ENCODE measurements at regions not wholly inside any gene's neighbourhood (a gene's known extent, or its start where the extent isn't known, plus 50 kb on each side); places are given as distances from the start of the nearest gene placed in this dataset.

GRCh38 chr7:124444696-124445480 is 320.7 kb downstream of the GPR37 start:
- TF ChIP-seq GATA3 (IDR thresholded peaks at IDR 0.05; ENCODE audit: low read depth, low read length) (no peak), GATA2 (IDR thresholded peaks at IDR 0.05; ENCODE audit: low read depth, low read length) (no peak)

- no peak for TF ChIP-seq GATA2 (IDR thresholded peaks at IDR 0.05; ENCODE audit: low read depth, low read length)
- TF ChIP-seq GATA3 (IDR thresholded peaks at IDR 0.05; ENCODE audit: low read depth, low read length), result no peak
These were observed 321.8 kb downstream of the GPR37 start for GRCh38 chr7:124443762-124444161.

- TF ChIP-seq GATA3 (IDR thresholded peaks at IDR 0.05; ENCODE audit: low read depth, low read length) (no peak), GATA2 (IDR thresholded peaks at IDR 0.05; ENCODE audit: low read depth, low read length) (no peak)
These were observed 325.5 kb downstream of the GPR37 start for GRCh38 chr7:124440081-124440480.

GRCh38 chr7:124432009-124432578 is 333.5 kb downstream of the GPR37 start:
- TF ChIP-seq GATA2 (IDR thresholded peaks at IDR 0.05; ENCODE audit: low read depth, low read length), result no peak
- no peak for TF ChIP-seq GATA3 (IDR thresholded peaks at IDR 0.05; ENCODE audit: low read depth, low read length)

- TF ChIP-seq GATA2 (IDR thresholded peaks at IDR 0.05; ENCODE audit: low read depth, low read length), result no peak
These were observed 335.7 kb downstream of the GPR37 start for GRCh38 chr7:124429923-124430322.

GRCh38 chr7:124428781-124429180 is 336.8 kb downstream of the GPR37 start:
- TF ChIP-seq GATA3 (IDR thresholded peaks at IDR 0.05; ENCODE audit: low read depth, low read length) (no peak), GATA2 (IDR thresholded peaks at IDR 0.05; ENCODE audit: low read depth, low read length) (no peak)

GRCh38 chr7:124426621-124427020 is 339.0 kb downstream of the GPR37 start:
- no peak for TF ChIP-seq GATA2 (IDR thresholded peaks at IDR 0.05; ENCODE audit: low read depth, low read length)
- TF ChIP-seq GATA3 (IDR thresholded peaks at IDR 0.05; ENCODE audit: low read depth, low read length), result no peak

- TF ChIP-seq GATA3 (IDR thresholded peaks at IDR 0.05; ENCODE audit: low read depth, low read length) (no peak), GATA2 (IDR thresholded peaks at IDR 0.05; ENCODE audit: low read depth, low read length) (no peak)
These were observed 341.7 kb downstream of the GPR37 start for GRCh38 chr7:124423863-124424262.

- no peak for TF ChIP-seq GATA2 (IDR thresholded peaks at IDR 0.05; ENCODE audit: low read depth, low read length)
- no peak for TF ChIP-seq GATA3 (IDR thresholded peaks at IDR 0.05; ENCODE audit: low read depth, low read length)
These were observed 343.5 kb downstream of the GPR37 start for GRCh38 chr7:124422081-124422480.

- TF ChIP-seq GATA3 (IDR thresholded peaks at IDR 0.05; ENCODE audit: low read depth, low read length), result no peak
- TF ChIP-seq GATA2 (IDR thresholded peaks at IDR 0.05; ENCODE audit: low read depth, low read length), result no peak
These were observed 345.2 kb downstream of the GPR37 start for GRCh38 chr7:124420367-124420766.

GRCh38 chr7:124413029-124413428 is 352.6 kb downstream of the GPR37 start:
- no peak for TF ChIP-seq GATA2 (IDR thresholded peaks at IDR 0.05; ENCODE audit: low read depth, low read length)

- TF ChIP-seq GATA3 (IDR thresholded peaks at IDR 0.05; ENCODE audit: low read depth, low read length) (no peak), GATA2 (IDR thresholded peaks at IDR 0.05; ENCODE audit: low read depth, low read length) (no peak)
These were observed 353.1 kb downstream of the GPR37 start for GRCh38 chr7:124412531-124412930.

GRCh38 chr7:124411796-124412195 is 353.8 kb downstream of the GPR37 start:
- TF ChIP-seq GATA2 (IDR thresholded peaks at IDR 0.05; ENCODE audit: low read depth, low read length), result no peak
- TF ChIP-seq GATA3 (IDR thresholded peaks at IDR 0.05; ENCODE audit: low read depth, low read length), result no peak

- TF ChIP-seq GATA3 (IDR thresholded peaks at IDR 0.05; ENCODE audit: low read depth, low read length) (no peak), GATA2 (IDR thresholded peaks at IDR 0.05; ENCODE audit: low read depth, low read length) (no peak)
These were observed 362.0 kb downstream of the GPR37 start for GRCh38 chr7:124403587-124403986.

GRCh38 chr7:124403112-124403511 is 362.5 kb downstream of the GPR37 start:
- TF ChIP-seq GATA2 (IDR thresholded peaks at IDR 0.05; ENCODE audit: low read depth, low read length), result no peak
- no peak for TF ChIP-seq GATA3 (IDR thresholded peaks at IDR 0.05; ENCODE audit: low read depth, low read length)

Measured in SH-SY5Y (cell line).